Prostate gland (tissue), 2 donors: ENCODE measurements at regions not wholly inside any gene's neighbourhood (a gene's known extent, or its start where the extent isn't known, plus 50 kb on each side); places are given as distances from the start of the nearest gene placed in this dataset.

Experiments
- DNase-seq: peaks from one replicate; pipeline ENCODE4 v3.0.0-alpha.2; 2019; ENCODE audit warnings: low spot score
- H3K27ac ChIP-seq, 2 donors: fragments of 200-600 bp; sonication (generic); 2 replicates each; pipeline ENCODE4 v1.5.1; 2017 to 2019
- H3K27me3 ChIP-seq: fragments of 200-600 bp; sonication (generic); replicated peaks from 2 replicates; pipeline ENCODE4 v1.5.1; 2019; ENCODE audit not compliant: insufficient read depth
- H3K36me3 ChIP-seq, 2 donors: fragments of 200-600 bp; sonication (generic); 1 replicate in 1 of 2; 2 replicates in 1 of 2; pipeline versions ENCODE4 v1.5.1 to v1.8.1; 2017 to 2019
- H3K4me1 ChIP-seq: fragments of 200-600 bp; sonication (generic); replicated peaks from 2 replicates; pipeline ENCODE4 v1.5.1; 2019
- H3K4me3 ChIP-seq, 2 donors: fragments of 200-600 bp; sonication (generic); 2 replicates each; pipeline ENCODE4 v1.5.1; 2017 to 2019
- H3K9me3 ChIP-seq: fragments of 200-600 bp; sonication (generic); 2 replicates; pipeline ENCODE4 v1.5.1; 2017
- POLR2A ChIP-seq: fragments of 450-650 bp; IDR thresholded peaks from one replicate; pipeline ENCODE4 v1.6.1; 2016; ENCODE audit warnings: antibody characterized with exemption, mild to moderate bottlenecking
- POLR2AphosphoS5 ChIP-seq: sonication (generic); formaldehyde crosslinking; IDR thresholded peaks from one replicate; pipeline ENCODE4 v1.6.1; 2017; ENCODE audit warnings: antibody characterized with exemption
- WGBS: methylation state at CpG from one replicate; pipeline ENCODE4 v1.1.5; 2018; 5-methylcytosine and 5-hydroxymethylcytosine counted together
- intact Hi-C: fragments of 100-400 bp; cut with DNase I; formaldehyde crosslinking; loops from one replicate; pipeline ENCODE4 v1.14.2; 2022
- TF ChIP-seq, protein P1 (sequence below), 4 experiments: fragments of 200-600 bp in 2 of 4; fragments of 450-650 bp in 2 of 4; sonication (generic) in 2 of 4; IDR thresholded peaks; 1 replicate in 3 of 4; 2 replicates in 1 of 4; pipeline ENCODE4 v1.5.1; 2016 to 2019; ENCODE audit warnings: antibody characterized with exemption in 4 of 4, mild to moderate bottlenecking in 2 of 4, moderate library complexity in 2 of 4

DNA sequence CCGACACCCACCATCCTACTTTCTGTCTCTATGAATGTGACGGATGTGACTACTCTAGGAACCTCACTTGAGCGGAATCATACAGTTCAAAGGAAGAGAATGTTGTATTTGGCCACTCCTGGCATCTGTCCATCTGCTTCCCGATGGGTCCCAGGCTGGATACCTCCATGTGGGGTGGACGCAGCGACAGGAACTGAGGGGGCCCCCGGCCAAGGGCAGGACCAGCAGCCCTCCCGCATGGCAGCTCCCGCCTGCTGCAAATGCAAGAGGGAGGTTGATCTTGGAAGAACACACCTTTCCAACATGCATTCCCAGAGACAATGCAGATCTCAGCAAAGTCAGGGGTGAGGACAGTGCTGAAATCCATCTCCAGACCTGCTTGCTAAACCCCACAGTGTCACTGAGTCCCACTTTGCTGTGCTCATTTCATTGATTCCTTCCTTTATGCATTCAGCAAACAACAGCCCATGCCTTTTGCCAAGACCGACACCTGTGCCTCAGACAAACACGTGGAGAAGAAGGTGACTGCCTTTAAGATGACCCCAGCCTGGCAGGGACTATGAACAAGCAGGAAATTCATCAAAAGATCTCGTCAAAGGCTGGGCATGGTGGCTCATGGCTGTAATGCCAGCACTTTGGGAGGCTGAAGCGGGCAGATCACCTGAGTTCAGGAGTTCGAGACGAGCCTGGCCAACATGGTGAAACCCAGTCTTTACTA lies 246.2 kb downstream of the CTTN start:
- Histone ChIP-seq H3K27me3 (no peaks in the 10 kb centered on the region), H3K4me3 (no peak overlapping the region), H3K36me3 (no peaks in the 10 kb centered on the region), H3K27ac (no peak overlapping the region), H3K9me3 (no peaks in the 10 kb centered on the region), H3K4me1 (no peaks in the 10 kb centered on the region)
- TF ChIP-seq, protein P1, sequence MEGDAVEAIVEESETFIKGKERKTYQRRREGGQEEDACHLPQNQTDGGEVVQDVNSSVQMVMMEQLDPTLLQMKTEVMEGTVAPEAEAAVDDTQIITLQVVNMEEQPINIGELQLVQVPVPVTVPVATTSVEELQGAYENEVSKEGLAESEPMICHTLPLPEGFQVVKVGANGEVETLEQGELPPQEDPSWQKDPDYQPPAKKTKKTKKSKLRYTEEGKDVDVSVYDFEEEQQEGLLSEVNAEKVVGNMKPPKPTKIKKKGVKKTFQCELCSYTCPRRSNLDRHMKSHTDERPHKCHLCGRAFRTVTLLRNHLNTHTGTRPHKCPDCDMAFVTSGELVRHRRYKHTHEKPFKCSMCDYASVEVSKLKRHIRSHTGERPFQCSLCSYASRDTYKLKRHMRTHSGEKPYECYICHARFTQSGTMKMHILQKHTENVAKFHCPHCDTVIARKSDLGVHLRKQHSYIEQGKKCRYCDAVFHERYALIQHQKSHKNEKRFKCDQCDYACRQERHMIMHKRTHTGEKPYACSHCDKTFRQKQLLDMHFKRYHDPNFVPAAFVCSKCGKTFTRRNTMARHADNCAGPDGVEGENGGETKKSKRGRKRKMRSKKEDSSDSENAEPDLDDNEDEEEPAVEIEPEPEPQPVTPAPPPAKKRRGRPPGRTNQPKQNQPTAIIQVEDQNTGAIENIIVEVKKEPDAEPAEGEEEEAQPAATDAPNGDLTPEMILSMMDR (IDR thresholded peaks at IDR 0.05): no peak
- TF ChIP-seq POLR2A (no peak), POLR2AphosphoS5 (no peak)
- 62% methylated on average over 15 of the region's 15 CpGs for WGBS
- no peak for DNase-seq
- intact Hi-C loops: no loop called here

DNA sequence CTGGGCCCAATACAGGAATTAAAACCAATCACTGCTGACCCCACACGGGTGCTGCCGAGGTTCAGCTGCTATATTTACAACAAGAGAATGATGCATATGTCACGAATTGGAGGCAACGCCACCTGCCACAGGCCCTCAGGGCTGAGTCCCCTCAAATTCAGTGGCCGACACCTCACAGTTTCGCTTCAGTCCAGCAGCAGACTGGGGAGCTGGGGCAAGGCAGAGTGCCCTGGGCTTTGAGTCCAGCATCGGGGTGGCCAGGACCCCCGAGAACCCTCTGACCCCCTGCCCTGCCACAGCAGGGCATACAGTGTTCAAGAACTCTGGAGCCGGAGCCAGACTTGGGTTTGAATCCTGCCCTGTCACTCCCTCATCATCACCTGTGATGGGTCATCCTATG lies 247.2 kb downstream of the CTTN start:
- intact Hi-C loops: no loop called here
- 84% methylated on average over 8 of the region's 9 CpGs for WGBS

DNA sequence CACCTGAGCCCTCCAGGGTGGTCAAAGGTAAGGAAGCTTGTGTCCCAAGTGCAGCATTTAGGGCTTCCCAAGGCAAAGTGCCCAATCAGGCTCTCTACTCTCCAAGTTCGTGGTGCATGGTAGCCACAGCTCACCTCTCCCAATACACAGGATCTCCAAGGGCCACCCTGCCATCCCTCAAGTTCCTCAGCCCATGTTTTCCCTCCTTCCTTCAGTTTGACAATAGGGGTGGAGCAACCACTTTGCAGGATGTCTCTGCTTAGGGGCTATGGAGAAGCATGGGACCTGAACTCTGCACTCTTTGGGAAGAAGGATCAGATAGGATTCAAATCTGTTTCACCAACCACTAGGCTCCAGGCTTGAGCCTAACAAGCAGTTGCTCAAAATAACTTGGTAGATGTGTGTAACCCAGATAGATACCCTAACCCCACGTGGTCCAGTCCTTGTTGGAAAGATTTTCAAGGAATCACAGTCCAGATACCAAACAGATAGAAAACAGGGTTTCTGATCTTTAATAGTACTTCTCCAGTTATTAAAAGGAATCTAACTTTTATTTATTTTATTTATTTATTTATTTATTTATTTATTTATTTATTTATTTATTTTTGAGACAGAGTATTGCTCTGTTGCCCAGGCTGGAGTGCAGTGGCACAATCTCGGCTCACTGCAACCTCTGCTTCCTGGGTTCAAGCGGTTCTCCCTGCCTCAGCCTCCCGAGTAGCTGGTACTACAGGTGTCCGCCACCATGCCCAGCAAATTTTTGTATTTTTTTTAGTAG lies 248.1 kb downstream of the CTTN start:
- 79% methylated on average over 6 of the region's 6 CpGs for WGBS
- TF ChIP-seq POLR2AphosphoS5: no peak
- no peak for TF ChIP-seq POLR2A
- TF ChIP-seq, protein P1 (IDR thresholded peaks at IDR 0.05): no peak
- intact Hi-C loops: no loop called here

More for the DNA sequence above, 247.2 kb downstream of the CTTN start:
- no peak for DNase-seq
- Histone ChIP-seq H3K36me3 (no peaks in the 10 kb centered on the region), H3K27me3 (no peaks in the 10 kb centered on the region), H3K4me1 (no peaks in the 10 kb centered on the region), H3K9me3 (no peaks in the 10 kb centered on the region), H3K27ac (no peak overlapping the region), H3K4me3 (no peak overlapping the region)
- TF ChIP-seq POLR2AphosphoS5: no peak
- TF ChIP-seq, protein P1 (IDR thresholded peaks at IDR 0.05): no peak
- TF ChIP-seq POLR2A: no peak

DNA sequence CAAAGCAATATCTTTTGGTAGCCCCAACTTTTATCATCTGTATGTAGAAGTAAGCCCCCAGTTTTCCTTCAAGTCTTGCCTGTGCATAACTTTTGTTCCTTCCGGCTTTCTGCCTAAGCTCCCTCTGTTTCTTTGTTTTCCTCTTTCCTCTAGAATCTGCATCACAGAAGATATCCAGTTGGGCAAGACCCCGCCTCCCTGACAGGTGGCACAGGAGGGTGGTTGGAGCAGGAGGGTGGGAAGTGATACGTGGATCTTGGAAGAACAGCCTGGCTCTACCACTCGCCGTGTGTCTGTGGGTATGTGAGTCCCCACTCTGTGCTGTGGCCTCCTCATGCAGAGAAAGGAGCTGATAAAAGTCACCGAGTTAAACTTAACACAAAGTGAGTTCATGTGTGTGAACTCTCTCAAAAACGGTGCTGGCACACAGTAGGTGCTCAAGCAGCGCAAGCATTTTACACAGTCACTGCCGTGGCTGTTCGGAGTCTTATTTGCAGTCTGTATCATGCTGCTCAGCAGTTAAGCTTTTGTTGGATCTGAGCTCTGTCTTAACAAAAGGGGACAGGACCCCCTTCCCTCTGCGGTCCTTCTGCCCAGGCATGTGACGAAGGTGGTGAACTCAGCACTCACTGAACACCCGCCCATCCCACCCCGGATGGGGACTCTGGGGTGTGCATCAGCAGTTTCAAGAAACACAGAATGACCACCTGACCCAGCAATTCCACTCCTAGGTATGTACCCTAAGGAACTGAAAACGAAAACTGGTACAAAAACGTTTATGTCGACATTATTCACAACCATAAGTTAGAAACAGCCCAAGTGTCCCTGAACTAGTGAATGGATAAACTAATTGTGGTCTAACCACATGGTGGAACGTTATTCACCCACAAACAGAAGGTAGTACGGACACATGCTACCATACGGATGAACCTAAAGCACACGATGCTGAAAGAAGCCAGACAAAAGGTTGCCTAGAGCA lies 249.1 kb downstream of the CTTN start:
- no peak for DNase-seq
- TF ChIP-seq, protein P1 (IDR thresholded peaks at IDR 0.05): no peak
- TF ChIP-seq POLR2A (no peak), POLR2AphosphoS5 (no peak)
- intact Hi-C loops: no loop called here

More for the DNA sequence above, 248.1 kb downstream of the CTTN start:
- H3K27me3 ChIP-seq: no peaks in the 10 kb centered on the region
- H3K27ac ChIP-seq: no peak overlapping the region
- no peak for DNase-seq
- no peak overlapping the region for H3K4me3 ChIP-seq
- no peaks in the 10 kb centered on the region for H3K4me1 ChIP-seq
- H3K36me3 ChIP-seq: no peaks in the 10 kb centered on the region
- no peaks in the 10 kb centered on the region for H3K9me3 ChIP-seq

More for the DNA sequence above, 249.1 kb downstream of the CTTN start:
- no peaks in the 10 kb centered on the region for H3K27me3 ChIP-seq
- no peaks in the 10 kb centered on the region for H3K36me3 ChIP-seq
- no peak overlapping the region for H3K4me3 ChIP-seq
- WGBS: 57% methylated on average over 21 of the region's 21 CpGs
- no peak overlapping the region for H3K27ac ChIP-seq
- H3K4me1 ChIP-seq: no peaks in the 10 kb centered on the region
- no peaks in the 10 kb centered on the region for H3K9me3 ChIP-seq
